ENCODE measurements at regions not wholly inside any gene's neighbourhood (a gene's known extent, or its start where the extent isn't known, plus 50 kb on each side); places are given as distances from the start of the nearest gene placed in this dataset.

- DNase-seq (ENCODE audit: low spot score), result no peak
Measured at GRCh38 chr22:44613196-44613595, 88.8 kb upstream of the PRR5 start.

- no peak for DNase-seq (ENCODE audit: low spot score)
Measured at GRCh38 chr22:44611880-44612496, 90.0 kb upstream of the PRR5 start.

- DNase-seq (ENCODE audit: low spot score), result no peak
Measured at GRCh38 chr22:44610071-44610470, 91.9 kb upstream of the PRR5 start.

- no peak for DNase-seq (ENCODE audit: low spot score)
Measured at GRCh38 chr22:44609400-44609988, 92.5 kb upstream of the PRR5 start.

GRCh38 chr22:44608597-44609399 is 93.2 kb upstream of the PRR5 start:
- no peak for DNase-seq (ENCODE audit: low spot score)

- no peak for DNase-seq (ENCODE audit: low spot score)
Measured at GRCh38 chr22:44606126-44606525, 95.9 kb upstream of the PRR5 start.

- DNase-seq (ENCODE audit: low spot score), result no peak
Measured at GRCh38 chr22:44605486-44605885, 96.5 kb upstream of the PRR5 start.

GRCh38 chr22:44604991-44605390 is 97.0 kb upstream of the PRR5 start:
- no peak for DNase-seq (ENCODE audit: low spot score)

GRCh38 chr22:44604455-44604854 is 97.5 kb upstream of the PRR5 start:
- no peak for DNase-seq (ENCODE audit: low spot score)

- DNase-seq (ENCODE audit: low spot score), result no peak
Measured at GRCh38 chr22:44603767-44604166, 98.2 kb upstream of the PRR5 start.

- DNase-seq (ENCODE audit: low spot score), result no peak
Measured at GRCh38 chr22:44601725-44602124, 100.3 kb upstream of the PRR5 start.

GRCh38 chr22:44601189-44601588 is 100.8 kb upstream of the PRR5 start:
- no peak for DNase-seq (ENCODE audit: low spot score)

- DNase-seq (ENCODE audit: low spot score), result no peak
Measured at GRCh38 chr22:44600207-44600785, 101.7 kb upstream of the PRR5 start.

GRCh38 chr22:44599500-44600140 is 101.6 kb upstream of the RTL6 start:
- no peak for DNase-seq (ENCODE audit: low spot score)

- DNase-seq (ENCODE audit: low spot score), result no peak
Measured at GRCh38 chr22:44599084-44599483, 101.1 kb upstream of the RTL6 start.

GRCh38 chr22:44597616-44598015 is 99.6 kb upstream of the RTL6 start:
- peak; percentile 83 for DNase-seq (ENCODE audit: low spot score)

GRCh38 chr22:44596396-44597125 is 98.5 kb upstream of the RTL6 start:
- no peak for DNase-seq (ENCODE audit: low spot score)

- no peak for DNase-seq (ENCODE audit: low spot score)
Measured at GRCh38 chr22:44595841-44596341, 97.9 kb upstream of the RTL6 start.

GRCh38 chr22:44594951-44595350 is 96.9 kb upstream of the RTL6 start:
- DNase-seq (ENCODE audit: low spot score), result no peak

- no peak for DNase-seq (ENCODE audit: low spot score)
Measured at GRCh38 chr22:44592824-44593148, 94.8 kb upstream of the RTL6 start.

GRCh38 chr22:44592126-44592823 is 94.2 kb upstream of the RTL6 start:
- DNase-seq (ENCODE audit: low spot score), result no peak

Data from left forelimb (tissue), 1 donor.